Esophagus squamous epithelium (tissue), 4 donors: ENCODE measurements at regions not wholly inside any gene's neighbourhood (a gene's known extent, or its start where the extent isn't known, plus 50 kb on each side); places are given as distances from the start of the nearest gene placed in this dataset.

Experiments
- CTCF ChIP-seq, 6 experiments: fragments of 450-650 bp in 4 of 6; fragments of 200-600 bp in 2 of 6; sonication (generic) in 2 of 6; IDR thresholded peaks; one replicate each; pipeline ENCODE4 v1.5.1; 2016 to 2019; ENCODE audit warnings: antibody characterized with exemption in 6 of 6, mild to moderate bottlenecking in 4 of 6, moderate library complexity in 4 of 6
- POLR2A ChIP-seq, 4 donors: fragments of 450-650 bp; IDR thresholded peaks; one replicate each; pipeline ENCODE4 v1.6.1; 2017; ENCODE audit warnings: antibody characterized with exemption in 4 of 4, mild to moderate bottlenecking in 4 of 4, moderate library complexity in 3 of 4

GRCh38 chr20:41935259-41935791, 317.1 kb upstream of the CHD6 start:
- TF ChIP-seq CTCF (IDR thresholded peaks at IDR 0.05) (no peak), POLR2A (IDR thresholded peaks at IDR 0.05) (no peak)
